GM12872 (cell line): ENCODE measurements at regions not wholly inside any gene's neighbourhood (a gene's known extent, or its start where the extent isn't known, plus 50 kb on each side); places are given as distances from the start of the nearest gene placed in this dataset.

Source experiments
- CTCF ChIP-seq: IDR thresholded peaks from 3 replicates; pipeline ENCODE4 v1.5.1; 2011; ENCODE audit warnings: low read depth, mild to moderate bottlenecking, low read length, moderate library complexity; ENCODE audit not compliant: insufficient read depth

- TF ChIP-seq CTCF = no peak
Observed at GRCh38 chr7:69182596-69183467, 415.4 kb upstream of the AUTS2 start.

- TF ChIP-seq CTCF = no peak
Observed at GRCh38 chr7:69184339-69184738, 413.9 kb upstream of the AUTS2 start.

- no peak for TF ChIP-seq CTCF
Observed at GRCh38 chr7:69185170-69185569, 413.1 kb upstream of the AUTS2 start.

GRCh38 chr7:69186974-69187373 lies 411.3 kb upstream of the AUTS2 start:
- no peak for TF ChIP-seq CTCF

GRCh38 chr7:69187824-69188333 lies 410.4 kb upstream of the AUTS2 start:
- no peak for TF ChIP-seq CTCF

- no peak for TF ChIP-seq CTCF
Observed at GRCh38 chr7:69189406-69189805, 408.9 kb upstream of the AUTS2 start.

- no peak for TF ChIP-seq CTCF
Observed at GRCh38 chr7:69190025-69190424, 408.2 kb upstream of the AUTS2 start.
